GM21367 (cell line): ENCODE measurements at regions not wholly inside any gene's neighbourhood (a gene's known extent, or its start where the extent isn't known, plus 50 kb on each side); places are given as distances from the start of the nearest gene placed in this dataset.

Source experiments
- ATAC-seq: cut with Tn5 transposase; IDR thresholded peaks from one replicate; pipeline ENCODE4 v1.9.1; 2021; ENCODE audit not compliant: unreplicated experiment

DNA sequence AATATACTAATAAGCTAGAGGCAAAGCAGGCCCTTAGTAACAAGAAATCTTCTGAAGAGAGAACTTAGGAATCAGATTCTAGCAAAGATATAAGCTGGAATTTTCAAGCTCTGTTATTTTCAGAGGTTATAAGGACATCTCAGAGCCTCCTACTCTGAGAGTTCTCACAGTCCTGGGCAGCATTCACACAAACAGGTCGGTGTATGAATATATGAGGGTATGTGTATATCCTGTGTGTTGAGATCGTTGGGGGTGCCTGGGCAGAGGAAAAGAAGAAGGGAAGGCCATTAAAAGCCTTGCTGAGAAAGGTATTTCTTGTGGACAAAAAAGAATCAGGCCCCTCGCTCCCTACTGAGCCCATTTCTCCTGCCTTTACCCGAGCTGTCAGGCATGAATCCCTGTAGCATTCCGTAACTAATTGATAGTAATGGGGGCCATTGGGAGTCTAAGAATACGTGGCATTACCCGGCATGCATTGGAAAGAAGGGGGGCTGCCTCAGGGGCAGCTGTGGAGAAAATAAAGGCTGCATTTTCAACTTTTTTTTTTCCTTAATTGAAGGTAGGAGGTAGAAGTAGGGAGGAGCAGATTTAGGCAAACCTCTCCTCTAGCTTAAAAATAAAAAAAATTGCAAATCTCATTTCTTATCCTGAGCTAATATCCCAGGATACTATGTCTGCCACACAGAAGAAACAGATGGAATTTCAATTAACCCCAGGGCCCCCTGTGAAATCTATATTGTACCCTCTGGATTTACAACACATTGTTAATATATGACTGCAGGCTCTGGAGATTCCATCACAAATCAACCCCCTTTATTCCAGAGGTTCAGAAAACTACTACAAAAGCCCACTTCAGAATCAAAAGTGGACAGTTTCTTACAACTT, 103.8 kb downstream of the GTPBP8 start:
- no peak for ATAC-seq

DNA sequence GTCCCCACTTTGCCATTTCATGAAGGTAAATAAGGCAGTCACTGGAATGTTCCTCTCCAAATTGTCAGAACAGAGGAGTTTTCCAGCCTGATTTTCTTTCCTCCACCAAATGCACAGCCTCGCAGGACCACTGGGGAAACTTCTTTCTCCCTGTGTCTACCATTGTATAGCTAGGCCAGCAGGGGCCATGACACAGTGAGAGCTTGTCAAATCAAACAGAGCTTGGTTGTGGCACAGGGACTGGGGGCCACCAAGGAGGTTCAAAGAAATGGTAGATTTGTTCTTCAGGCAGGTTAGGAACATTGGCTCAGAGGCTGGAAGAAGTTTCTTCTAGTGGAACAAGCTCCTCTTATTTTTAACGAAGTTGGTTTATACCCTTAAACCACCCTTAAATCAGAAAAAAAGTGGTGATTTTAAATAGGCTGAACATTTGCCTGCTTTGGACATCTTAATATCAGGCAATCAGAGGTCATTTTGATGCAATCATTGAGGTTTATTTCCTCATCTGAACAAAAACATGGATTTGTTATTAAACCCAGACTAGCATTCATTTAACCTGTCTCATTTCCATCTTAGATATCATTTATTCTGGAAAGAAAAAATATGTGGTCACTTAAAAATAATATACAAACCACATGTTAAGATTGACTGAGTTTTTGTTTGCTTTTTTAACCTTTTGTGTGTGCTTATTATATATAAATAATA, 105.6 kb downstream of the GTPBP8 start:
- ATAC-seq: no peak

DNA sequence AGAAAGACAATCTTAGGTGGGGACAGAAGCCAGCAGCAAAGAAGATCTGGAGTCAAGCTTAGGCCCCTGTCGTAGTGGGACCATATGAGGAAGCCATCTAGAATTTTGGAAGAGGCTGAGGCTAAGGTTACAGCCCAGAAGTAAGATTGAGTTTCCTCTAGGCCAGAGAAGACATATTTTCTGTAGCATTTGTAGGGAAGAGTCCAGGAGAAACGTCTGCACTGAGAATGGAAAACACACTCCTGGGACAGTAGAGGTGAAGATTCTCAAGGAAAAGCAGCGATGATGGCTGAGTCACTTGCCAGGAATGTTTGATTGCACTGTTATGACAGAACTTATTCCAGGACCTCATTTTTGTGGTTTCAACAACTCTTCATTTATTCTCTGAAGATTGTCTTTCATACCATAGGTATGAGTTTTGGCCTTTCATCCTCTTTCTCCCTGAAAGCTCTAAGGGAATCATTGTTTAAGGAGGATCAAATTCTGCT, 107.2 kb downstream of the GTPBP8 start:
- ATAC-seq: no peak

DNA sequence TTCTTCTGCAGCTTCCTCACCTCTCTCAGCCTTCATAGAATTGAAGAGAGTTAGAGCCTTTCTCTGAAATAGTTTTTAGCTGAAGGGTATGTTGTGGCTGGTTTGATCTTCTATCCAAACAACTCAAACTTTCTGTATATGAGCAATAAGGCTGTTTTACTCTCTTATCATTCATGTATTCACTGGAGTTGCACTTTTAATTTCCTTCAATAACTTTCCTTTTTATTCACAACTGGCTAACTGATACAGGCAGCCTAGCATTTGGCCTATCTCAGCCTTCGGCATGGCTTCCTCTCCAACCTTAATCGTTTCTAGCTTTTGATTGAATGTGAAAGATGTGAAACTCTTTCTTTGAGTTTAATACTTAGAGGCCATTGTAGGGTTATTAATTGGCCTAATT, 109.3 kb downstream of the GTPBP8 start:
- ATAC-seq: no peak

GRCh38 chr3:113103588-113103987, 107.8 kb upstream of the BOC start:
- ATAC-seq: no peak

- no peak for ATAC-seq
These were observed 106.8 kb upstream of the BOC start for GRCh38 chr3:113104357-113105092.

DNA sequence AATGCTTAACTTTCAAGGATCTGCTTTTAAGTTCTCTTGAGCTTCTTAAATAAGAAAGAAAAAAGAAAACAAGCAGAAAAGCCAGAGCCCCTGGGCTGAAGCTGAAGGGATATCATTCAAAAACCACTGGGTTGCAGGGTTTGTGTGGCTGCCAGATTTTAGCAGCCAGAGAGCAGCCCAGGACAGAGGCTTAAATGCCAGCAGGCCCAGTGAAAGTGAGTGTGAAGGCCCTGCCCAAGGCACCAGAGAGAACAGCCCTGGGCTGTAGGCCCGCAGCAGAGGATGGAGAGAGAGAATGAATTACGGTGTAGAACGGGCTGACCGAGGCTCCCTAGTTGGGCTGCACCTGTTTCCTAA, 106.3 kb upstream of the BOC start:
- ATAC-seq: no peak

DNA sequence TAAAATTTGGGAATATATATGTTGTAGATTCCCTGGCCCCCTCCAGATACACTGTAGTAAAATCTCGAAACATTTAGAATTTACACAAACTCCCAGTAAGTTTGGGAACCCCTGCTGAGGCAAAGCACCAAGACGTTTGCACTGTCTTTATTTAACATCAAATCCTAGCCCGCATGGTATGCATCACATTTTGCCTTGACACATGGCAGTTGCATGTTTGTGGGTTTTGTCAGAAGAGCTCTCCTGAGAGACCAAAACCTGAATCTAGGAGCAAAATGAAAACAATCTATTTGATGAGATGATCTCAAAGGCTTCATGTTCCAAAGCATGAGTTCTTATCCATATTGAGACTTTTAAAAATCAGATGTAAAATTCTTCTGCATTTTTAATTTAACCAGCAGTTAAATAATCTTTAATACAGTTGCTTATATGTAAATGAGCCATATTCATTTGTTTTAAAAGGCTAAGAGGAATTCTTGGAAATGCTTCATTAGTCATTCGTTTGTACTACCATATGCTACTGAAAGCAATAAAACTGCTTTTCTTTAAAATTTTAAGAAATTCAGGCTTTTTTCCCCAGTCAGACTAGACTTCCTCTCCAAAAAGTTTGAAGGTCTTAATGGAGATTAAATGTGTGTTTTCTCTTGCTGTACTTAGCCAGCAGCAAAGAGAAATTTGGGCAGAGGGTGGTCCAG, 105.2 kb upstream of the BOC start:
- no peak for ATAC-seq

GRCh38 chr3:113110267-113110666, 101.1 kb upstream of the BOC start:
- ATAC-seq: no peak

- ATAC-seq: no peak
These were observed 100.2 kb upstream of the BOC start for GRCh38 chr3:113111011-113111707.

DNA sequence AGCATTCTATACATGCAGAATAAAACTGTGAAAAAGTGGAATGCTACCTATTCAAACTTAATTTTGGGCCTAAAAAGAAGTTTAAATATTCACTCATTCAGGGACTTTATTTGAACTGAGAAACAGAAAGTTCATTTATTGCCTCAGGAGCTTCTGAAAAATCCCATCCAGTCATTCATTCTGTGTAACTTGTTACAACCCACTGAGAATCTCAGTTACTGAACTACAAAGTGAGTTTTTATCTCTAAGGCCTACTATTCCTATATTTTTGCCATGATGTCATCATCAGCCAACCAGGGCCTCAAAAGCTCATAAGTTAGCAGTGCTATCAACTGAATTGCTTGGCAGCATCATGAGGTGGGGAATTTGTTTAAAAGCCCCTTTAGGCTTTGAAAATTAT, 98.0 kb upstream of the BOC start:
- ATAC-seq: no peak

- ATAC-seq: no peak
These were observed 93.7 kb upstream of the BOC start for GRCh38 chr3:113117511-113118234.

DNA sequence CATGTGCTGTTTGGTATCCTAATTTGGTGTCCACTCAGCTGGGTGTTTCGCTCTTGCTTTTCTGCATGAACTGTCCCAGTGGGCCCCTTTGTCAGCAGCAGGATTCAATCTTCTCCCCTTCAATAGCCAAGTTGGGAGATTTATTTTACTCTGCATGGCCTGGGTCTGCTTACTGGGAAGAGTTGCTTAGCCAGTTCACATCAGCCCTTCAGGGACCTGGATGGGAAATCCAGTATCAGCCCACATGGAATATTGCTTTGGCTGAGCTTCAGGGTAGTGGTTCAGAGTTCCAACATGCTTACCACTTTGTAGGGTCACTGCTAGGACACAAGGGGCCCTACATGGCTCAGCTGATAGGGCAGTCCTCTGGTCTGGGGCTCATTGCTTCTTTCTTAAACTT, 93.0 kb upstream of the BOC start:
- ATAC-seq: no peak

GRCh38 chr3:113124256-113124830, 87.0 kb upstream of the BOC start:
- no peak for ATAC-seq

DNA sequence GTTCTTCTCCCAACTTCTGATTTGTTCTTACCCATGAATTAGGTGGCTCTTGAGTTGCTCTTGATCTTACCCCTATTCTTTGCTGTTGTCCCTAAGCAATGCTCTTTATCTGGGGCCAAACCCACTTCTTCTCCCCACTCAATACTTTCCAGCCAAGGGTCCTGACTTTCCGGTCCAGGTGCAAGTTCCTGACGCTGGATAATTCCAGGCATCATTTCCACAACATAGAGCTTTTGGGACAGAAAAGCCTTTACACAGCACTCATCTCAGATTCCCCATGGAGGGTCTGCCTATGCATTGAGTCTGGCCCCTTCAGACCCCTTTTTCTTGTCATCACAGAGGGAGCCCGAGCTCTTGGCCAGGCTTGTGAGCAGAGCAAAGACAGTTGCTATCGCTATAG, 85.4 kb upstream of the BOC start:
- ATAC-seq: no peak

DNA sequence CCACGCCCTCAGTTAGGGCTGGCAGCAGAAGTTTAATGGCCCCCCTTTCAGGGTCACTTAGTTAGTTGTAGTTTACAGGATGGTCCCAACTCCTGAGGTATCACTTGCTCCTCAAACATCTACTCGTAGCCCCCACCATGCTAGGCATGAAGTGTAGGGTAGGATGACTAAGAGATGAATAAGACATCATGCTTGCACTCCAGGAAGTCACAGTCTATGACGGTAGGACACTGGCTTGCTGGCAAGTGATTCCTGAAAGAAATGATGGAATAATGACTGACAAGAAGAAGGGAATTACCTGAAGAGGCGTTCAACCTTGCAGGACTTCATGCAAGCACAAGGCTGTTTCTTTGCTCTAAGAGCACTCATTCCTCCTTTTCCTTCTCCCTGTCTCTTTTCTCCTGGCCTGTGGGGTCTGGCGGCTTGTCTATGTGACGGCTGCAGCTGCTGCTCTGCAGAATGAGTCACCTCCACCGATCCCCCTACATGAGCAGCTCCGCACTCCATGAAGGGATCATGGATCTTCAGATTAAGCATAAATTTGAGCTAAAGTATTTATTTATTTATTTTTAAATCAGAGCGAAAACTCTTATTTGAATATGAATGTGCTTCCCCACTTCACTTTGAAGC, 82.9 kb upstream of the BOC start:
- ATAC-seq: no peak

DNA sequence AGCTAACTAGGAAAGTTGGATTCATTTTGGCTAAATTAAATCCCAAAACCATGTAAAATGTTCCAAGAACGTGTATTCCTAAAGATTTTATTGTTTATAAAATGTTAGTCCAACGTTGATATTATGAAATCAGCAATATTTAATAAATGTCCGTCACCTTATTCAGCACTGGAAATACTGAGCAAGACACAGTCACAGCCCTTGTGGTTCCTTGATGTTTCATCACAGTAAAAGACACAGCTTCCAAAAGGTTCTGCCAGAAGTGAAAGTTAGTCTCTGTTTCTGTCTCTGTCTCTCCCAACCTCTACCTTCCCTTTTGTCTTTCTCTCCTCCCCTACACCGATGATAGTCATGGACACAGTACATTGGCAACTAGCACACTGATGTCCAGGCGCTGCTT, 82.2 kb upstream of the BOC start:
- ATAC-seq: no peak

DNA sequence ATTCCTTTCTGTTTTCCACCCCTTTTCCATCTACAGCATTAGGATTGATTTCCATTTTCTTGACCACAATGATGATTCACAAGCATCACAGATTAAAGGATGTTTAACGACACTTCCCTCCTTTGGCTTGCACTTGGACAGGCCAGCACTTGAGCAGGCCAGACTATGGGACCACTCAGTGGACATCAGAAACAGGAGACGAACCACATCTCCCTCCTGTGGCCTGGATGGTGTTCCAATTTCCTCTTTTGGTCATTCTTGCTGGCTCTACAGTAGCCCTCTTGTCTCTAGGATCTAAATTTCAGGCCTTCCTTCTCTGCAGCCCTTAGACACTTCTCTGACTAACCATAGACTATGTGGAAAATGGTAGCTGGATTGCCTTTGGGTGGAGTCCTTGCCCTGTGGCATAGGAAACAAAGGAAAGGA, 78.8 kb upstream of the BOC start:
- no peak for ATAC-seq

DNA sequence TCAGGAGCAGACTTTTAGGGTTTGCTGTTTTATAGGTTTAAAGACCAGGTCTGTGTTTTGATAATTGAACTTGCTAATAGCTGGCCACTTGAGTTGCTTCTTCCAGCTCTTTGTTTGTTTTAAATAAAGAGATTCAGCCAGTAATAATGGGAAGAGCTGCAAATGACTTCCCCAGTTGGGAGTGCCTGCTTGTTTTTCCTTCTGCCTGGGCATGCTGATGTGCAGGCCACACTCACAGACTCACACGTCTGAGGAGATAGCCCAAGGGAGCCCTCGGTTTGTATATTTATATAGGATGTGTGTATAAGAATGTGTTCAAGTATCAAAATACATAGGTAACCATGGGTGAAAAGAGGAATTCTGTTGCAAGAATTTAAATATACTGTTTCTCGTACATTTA, 78.2 kb upstream of the BOC start:
- ATAC-seq: no peak
